HUES6 (cell line): ENCODE measurements at regions not wholly inside any gene's neighbourhood (a gene's known extent, or its start where the extent isn't known, plus 50 kb on each side); places are given as distances from the start of the nearest gene placed in this dataset.

ENCODE experiments used
- H3K27ac ChIP-seq: 2 replicates; pipeline ENCODE4 v1.7.0; 2013; ENCODE audit warnings: low read depth, mild to moderate bottlenecking, low read length, inconsistent platforms
- H3K27me3 ChIP-seq: 2 replicates; pipeline ENCODE4 v1.6.1; 2013; ENCODE audit warnings: low read length; ENCODE audit not compliant: control insufficient read depth, insufficient read depth
- H3K36me3 ChIP-seq: 2 replicates; pipeline ENCODE4 v1.6.1; 2013; ENCODE audit warnings: low read length; ENCODE audit not compliant: control insufficient read depth, insufficient read depth
- H3K4me1 ChIP-seq: 2 replicates; pipeline ENCODE4 v1.6.1; 2013; ENCODE audit warnings: low read length; ENCODE audit not compliant: control insufficient read depth, insufficient read depth
- H3K4me3 ChIP-seq: 2 replicates; pipeline ENCODE4 v1.5.1; 2013; ENCODE audit warnings: low read depth, low read length
- H3K9ac ChIP-seq: one replicate; pipeline ENCODE4 v1.6.1; 2013; ENCODE audit warnings: mild to moderate bottlenecking, low read length
- H3K9me3 ChIP-seq: 2 replicates; pipeline ENCODE4 v1.6.1; 2013; ENCODE audit warnings: low read depth, low read length; ENCODE audit not compliant: control insufficient read depth, insufficient read depth

DNA sequence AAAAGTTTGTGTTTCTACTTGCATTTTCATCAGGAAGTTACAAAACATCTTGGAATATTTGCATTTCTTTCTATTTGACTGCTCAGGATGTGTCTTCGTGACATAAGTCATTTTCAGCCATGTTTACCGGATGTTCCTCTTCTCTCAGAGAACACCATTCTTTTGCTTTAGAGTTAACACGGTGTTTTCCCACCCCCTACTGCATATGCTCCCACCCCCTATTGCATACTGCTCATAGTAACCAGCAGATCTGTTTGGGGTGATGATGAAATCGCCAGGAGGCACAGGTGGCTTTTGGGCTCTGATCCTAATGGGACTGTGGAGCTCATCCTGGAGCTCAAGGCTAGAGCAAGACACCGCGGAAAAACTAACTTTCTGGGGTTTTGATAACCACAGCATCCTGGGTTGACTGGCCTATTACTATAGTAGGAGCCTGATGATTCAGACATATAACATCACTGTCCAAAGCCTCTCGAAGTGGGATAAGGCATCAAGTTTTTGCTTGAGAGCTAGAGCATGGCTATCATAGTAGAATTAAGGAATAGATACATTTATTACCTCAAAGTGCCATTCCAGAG, 65.1 kb upstream of the BET1 start:
- H3K27me3 ChIP-seq, result no peaks in the 10 kb centered on the region
- no peak overlapping the region for H3K27ac ChIP-seq
- H3K4me3 ChIP-seq, result no peak overlapping the region
- no peaks in the 10 kb centered on the region for H3K9me3 ChIP-seq
- H3K9ac ChIP-seq, result no peak overlapping the region
- H3K36me3 ChIP-seq, result no peaks in the 10 kb centered on the region
- H3K4me1 ChIP-seq, result no peaks in the 10 kb centered on the region; the same call in 1 of the 2 replicates

DNA sequence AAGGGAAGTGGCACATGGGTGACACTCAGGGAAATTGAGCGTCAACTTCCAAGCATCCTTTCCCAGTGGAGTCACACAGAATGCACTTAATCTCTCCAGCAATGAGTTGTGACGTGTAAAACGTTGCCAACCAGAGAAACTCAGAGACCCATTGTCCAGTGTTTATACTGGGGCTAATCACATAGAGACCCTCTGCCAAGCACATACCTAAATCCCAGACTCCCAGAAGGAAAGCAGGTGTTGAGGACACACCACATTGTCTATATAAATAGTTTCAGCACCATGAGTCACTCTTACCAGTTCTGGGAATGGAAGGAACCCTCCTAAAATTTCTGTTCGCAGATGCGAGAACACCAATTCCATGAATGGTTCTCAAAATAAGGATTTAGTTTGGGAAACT, 76.4 kb upstream of the BET1 start:
- no peaks in the 10 kb centered on the region for H3K4me1 ChIP-seq
- no peaks in the 10 kb centered on the region for H3K27me3 ChIP-seq
- H3K9ac ChIP-seq, result no peak overlapping the region
- no peaks in the 10 kb centered on the region for H3K9me3 ChIP-seq
- no peak overlapping the region for H3K27ac ChIP-seq
- H3K4me3 ChIP-seq, result no peak overlapping the region
- no peaks in the 10 kb centered on the region for H3K36me3 ChIP-seq

DNA sequence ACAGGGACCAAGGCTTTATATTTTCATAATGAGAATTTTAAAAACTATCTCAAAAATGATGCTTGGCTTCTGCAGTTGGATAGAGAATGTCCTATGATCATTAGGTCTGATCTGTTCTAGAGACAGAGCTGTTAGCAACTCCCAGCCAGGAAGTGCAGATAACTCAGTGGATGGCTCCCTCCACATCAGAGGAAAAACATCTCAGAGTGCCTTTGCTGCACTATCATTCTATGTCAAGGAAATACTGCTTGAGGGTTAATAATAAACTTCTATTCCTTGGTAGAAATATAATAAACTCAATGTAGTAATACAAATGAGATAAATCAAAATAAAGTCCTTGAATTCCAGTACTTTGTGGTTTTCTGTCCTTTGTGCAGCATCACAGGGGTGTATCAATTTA, 78.0 kb upstream of the BET1 start:
- Histone ChIP-seq H3K4me3 (no peak overlapping the region), H3K36me3 (no peaks in the 10 kb centered on the region), H3K4me1 (no peaks in the 10 kb centered on the region), H3K27me3 (no peaks in the 10 kb centered on the region), H3K27ac (no peak overlapping the region), H3K9me3 (no peaks in the 10 kb centered on the region), H3K9ac (no peak overlapping the region)

DNA sequence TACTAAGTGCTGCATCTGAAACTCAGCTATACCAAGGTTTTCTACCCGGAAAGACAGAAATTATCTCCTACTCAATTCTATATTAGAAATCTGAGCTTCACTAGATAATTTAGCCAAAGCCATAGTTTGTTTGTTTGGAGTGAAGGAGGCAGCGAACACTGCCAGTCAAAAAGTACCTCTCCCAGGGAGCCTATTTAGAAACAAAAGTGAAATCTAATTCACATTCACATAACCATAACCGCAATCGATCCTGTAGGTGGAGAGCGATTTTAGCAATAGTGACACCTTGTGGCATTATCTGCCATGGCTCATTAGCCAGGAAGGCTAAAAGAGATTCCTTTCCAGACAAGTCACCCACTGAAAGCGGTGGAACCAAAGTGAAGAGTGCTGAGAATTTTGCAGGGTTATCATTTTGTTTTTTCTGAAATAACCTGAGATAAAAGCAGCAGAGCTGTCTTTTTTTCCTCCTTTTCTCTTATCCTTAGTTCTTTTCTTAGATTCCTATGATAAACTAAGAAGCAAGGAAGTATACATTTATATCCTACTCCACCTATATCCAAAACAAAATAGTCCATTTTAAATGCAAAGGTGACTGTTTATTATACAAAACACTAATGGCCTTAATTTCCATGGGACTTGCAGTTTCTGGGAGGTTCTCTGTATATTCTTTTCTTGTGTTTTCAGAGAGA, 83.7 kb upstream of the BET1 start:
- Histone ChIP-seq H3K4me1 (peaks cover 10% of the 10 kb centered on the region; the same call in 1 of the 2 replicates), H3K27me3 (no peaks in the 10 kb centered on the region), H3K9me3 (no peaks in the 10 kb centered on the region), H3K9ac (no peak overlapping the region), H3K4me3 (no peak overlapping the region), H3K36me3 (no peaks in the 10 kb centered on the region), H3K27ac (no peak overlapping the region)

DNA sequence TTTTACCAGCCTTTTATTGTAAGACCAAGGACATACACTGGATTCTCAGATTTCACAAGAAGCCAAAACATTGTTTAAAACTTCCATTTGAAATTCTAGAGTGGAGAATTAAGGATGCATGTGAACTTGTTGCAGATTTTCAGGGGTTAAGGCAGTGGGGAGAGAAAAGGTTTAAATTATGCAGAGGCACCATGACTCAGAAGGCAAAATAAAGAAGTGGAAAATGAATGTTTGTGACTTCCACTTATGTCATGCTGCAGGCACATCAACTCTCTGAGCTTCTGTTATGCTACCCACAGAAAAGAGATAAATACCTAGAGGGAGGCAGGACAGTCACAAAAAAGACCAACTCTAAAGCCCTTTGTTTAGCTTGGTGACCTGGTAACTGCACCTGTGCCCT, 84.4 kb upstream of the BET1 start:
- Histone ChIP-seq H3K27me3 (no peaks in the 10 kb centered on the region), H3K9ac (no peak overlapping the region), H3K4me3 (no peak overlapping the region), H3K36me3 (no peaks in the 10 kb centered on the region), H3K9me3 (no peaks in the 10 kb centered on the region), H3K4me1 (peaks cover 10% of the 10 kb centered on the region; the same call in 1 of the 2 replicates), H3K27ac (no peak overlapping the region)

DNA sequence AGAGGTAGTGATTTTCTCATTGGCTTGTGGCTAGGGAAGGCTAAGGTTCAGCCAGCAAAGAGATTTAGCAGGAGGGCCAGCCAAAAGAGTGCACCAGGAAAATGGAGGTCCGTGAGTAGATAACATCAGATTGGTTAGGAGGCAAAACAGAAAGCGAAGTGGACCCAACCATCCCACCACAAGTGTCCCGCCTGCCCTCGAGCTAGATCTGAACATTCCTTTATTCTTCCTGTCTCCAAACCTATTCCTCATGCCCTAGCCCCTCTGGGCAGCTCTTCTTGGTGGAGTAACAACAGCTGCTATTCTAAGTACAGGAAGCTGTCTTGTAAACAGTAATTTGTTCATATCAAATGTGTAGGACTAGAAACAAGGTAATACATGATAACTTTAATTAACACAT, 85.7 kb upstream of the BET1 start:
- H3K36me3 ChIP-seq, result no peaks in the 10 kb centered on the region
- H3K4me1 ChIP-seq, result peaks cover 10% of the 10 kb centered on the region; the same call in 1 of the 2 replicates
- H3K9me3 ChIP-seq, result no peaks in the 10 kb centered on the region
- H3K9ac ChIP-seq, result no peak overlapping the region
- no peak overlapping the region for H3K27ac ChIP-seq
- no peak overlapping the region for H3K4me3 ChIP-seq
- no peaks in the 10 kb centered on the region for H3K27me3 ChIP-seq

DNA sequence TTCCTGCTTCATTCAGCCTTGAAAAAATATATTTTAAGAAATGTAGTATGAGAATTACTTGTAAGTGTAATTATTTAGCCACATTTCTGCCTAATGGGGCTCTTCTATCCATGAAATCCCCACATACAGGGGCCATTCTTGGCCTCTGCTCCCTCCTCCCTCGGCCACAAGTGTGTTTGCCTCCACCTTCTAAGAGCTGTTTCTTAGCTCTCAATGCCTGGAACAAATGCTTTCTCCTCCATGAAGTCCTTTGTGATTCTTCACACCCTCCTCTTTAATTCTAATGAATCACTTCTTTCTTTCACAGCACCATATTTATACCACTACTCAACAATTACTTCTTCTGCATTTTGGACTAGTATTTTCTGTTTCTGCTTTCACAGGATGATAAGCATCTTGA, 88.8 kb upstream of the BET1 start:
- Histone ChIP-seq H3K27me3 (no peaks in the 10 kb centered on the region), H3K36me3 (no peaks in the 10 kb centered on the region), H3K9me3 (no peaks in the 10 kb centered on the region), H3K9ac (no peak overlapping the region), H3K4me1 (peaks cover 9% of the 10 kb centered on the region; the same call in 1 of the 2 replicates), H3K4me3 (no peak overlapping the region), H3K27ac (0 out of 2 replicates have a peak overlapping the region, but pooled peaks have one; percentile 8)

DNA sequence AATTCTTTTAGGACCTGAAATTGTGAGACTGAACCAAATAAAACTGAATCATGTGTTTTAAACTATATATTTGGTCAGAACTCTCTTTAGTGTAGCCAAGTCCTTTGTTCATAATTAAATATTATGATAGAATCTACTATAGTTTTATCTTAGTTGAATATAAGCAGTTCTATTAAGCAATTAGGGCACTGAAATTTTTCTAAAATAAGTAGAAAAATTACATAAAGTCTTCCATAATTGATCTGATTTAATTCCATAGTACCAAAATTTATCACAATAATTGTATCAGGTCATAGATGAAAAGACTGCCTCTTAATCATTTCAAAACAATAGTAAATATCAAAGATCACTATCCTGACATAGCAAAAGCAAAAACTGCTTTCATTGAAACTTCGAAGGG, 90.1 kb upstream of the BET1 start:
- Histone ChIP-seq H3K27ac (no peak overlapping the region), H3K4me3 (no peak overlapping the region), H3K4me1 (no peaks in the 10 kb centered on the region), H3K9me3 (no peaks in the 10 kb centered on the region), H3K27me3 (no peaks in the 10 kb centered on the region), H3K36me3 (no peaks in the 10 kb centered on the region), H3K9ac (no peak overlapping the region)

DNA sequence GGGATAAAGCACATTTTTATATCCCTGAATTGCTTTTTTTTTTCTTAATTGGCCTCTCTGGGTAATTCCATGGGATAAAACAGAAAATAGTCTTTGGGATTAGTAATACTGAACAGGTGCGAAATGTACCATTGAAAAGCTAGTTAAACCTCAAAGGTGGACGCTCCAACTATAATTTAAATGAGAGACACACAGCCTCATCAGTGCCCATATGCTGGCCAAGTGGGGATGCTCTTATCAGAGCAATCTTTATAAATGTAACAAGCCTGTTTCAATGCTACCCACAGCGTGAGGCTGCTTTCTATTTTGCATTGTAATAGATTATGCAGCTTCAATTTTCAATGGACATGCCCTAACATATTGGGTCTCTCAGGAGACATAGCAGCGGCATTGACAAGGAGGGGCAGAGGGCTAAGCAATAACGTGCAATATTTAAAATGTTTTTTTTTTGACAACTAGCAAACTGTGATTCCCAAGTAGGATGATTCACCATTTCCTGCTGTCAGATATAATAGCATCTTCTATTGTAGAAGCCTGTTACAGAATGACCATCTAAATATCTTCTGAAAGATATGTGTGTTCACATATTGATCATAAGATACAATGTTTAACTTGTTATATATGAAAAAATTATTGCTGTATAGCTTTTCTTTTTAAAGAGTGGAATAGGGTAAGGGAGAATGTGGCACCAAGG, 91.3 kb upstream of the BET1 start:
- Histone ChIP-seq H3K4me1 (no peaks in the 10 kb centered on the region), H3K4me3 (no peak overlapping the region)

DNA sequence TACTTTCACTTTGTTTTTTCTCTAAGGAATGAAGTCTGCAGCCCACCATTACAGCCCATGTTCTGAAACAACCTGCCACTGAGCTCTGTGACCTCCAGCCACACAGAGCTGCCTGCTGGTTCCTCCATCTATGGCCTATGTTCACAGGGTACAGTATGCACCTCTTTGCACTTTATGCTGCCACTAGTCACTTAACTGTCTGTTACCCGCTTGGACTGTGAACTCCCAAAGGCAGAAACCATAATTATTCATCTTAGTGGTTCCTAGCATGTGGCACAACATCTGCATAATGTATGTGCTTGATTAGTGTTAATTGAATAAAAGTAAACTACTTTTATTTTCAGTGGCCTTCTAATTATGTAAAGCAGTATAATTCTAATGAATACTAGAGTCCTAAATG, 95.5 kb upstream of the BET1 start:
- no peak overlapping the region for H3K4me3 ChIP-seq
- H3K4me1 ChIP-seq, result no peaks in the 10 kb centered on the region
- H3K27me3 ChIP-seq, result no peaks in the 10 kb centered on the region
- H3K36me3 ChIP-seq, result no peaks in the 10 kb centered on the region
- no peak overlapping the region for H3K9ac ChIP-seq
- no peak overlapping the region for H3K27ac ChIP-seq
- H3K9me3 ChIP-seq, result peaks cover 9% of the 10 kb centered on the region; the same call in 1 of the 2 replicates

More for the DNA sequence above, 91.3 kb upstream of the BET1 start:
- no peak overlapping the region for H3K9ac ChIP-seq
- H3K27ac ChIP-seq, result no peak overlapping the region
- H3K27me3 ChIP-seq, result no peaks in the 10 kb centered on the region
- H3K36me3 ChIP-seq, result no peaks in the 10 kb centered on the region
- H3K9me3 ChIP-seq, result peaks cover 3% of the 10 kb centered on the region; the same call in 1 of the 2 replicates

DNA sequence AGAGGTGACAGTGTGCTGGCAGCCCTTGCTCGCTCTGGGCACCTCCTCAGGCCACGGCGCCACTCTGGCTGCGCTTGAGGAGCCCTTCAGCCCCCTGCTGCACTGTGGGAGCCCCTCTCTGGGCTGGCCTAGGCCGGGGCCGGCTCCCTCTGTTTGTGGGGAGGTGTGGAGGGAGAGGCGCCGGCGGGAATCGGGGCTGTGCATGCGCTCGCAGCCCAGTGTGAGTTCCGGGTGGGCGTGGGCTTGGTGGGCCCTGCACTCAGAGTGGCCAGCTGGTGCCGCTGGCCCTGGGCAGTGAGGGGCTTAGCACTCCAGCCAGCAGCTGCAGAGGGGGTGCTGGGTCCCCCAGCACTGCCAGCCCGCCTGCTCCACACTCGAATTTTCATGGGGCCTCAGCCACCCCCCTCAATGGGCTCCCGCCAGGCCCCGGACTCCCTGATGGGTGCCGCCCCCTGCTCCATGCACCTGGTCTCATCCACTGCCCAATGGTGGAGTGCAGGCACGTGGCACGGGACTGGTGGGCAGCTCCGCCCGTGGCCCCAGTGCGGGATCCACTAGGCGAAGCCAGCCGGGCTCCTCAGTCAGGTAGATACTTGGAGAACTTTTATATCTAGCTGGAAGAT, 96.7 kb upstream of the BET1 start:
- no peaks in the 10 kb centered on the region for H3K4me1 ChIP-seq
- H3K36me3 ChIP-seq, result no peaks in the 10 kb centered on the region
- H3K4me3 ChIP-seq, result no peak overlapping the region
- no peak overlapping the region for H3K27ac ChIP-seq
- H3K9ac ChIP-seq, result no peak overlapping the region
- peaks cover 9% of the 10 kb centered on the region; the same call in 1 of the 2 replicates for H3K9me3 ChIP-seq
- no peaks in the 10 kb centered on the region for H3K27me3 ChIP-seq
